HG02759 (cell line): ENCODE measurements at regions not wholly inside any gene's neighbourhood (a gene's known extent, or its start where the extent isn't known, plus 50 kb on each side); places are given as distances from the start of the nearest gene placed in this dataset.

Experiments used
- ATAC-seq: cut with Tn5 transposase; IDR thresholded peaks from one replicate; pipeline ENCODE4 v1.9.1; 2021; ENCODE audit warnings: mild to moderate bottlenecking, moderate library complexity; ENCODE audit not compliant: unreplicated experiment

- ATAC-seq = no peak
Observed at GRCh38 chr2:71746946-71747501, 293.7 kb downstream of the DYSF start.

- no peak for ATAC-seq
Observed at GRCh38 chr2:71744781-71745180, 291.4 kb downstream of the DYSF start.

- ATAC-seq = no peak
Observed at GRCh38 chr2:71743995-71744675, 290.8 kb downstream of the DYSF start.

- no peak for ATAC-seq
Observed at GRCh38 chr2:71742953-71743601, 289.7 kb downstream of the DYSF start.

GRCh38 chr2:71736986-71737385, 283.6 kb downstream of the DYSF start:
- ATAC-seq = no peak

- ATAC-seq = no peak
Observed at GRCh38 chr2:71736091-71736861, 282.9 kb downstream of the DYSF start.
